ENCODE measurements at regions not wholly inside any gene's neighbourhood (a gene's known extent, or its start where the extent isn't known, plus 50 kb on each side); places are given as distances from the start of the nearest gene placed in this dataset.

DNA sequence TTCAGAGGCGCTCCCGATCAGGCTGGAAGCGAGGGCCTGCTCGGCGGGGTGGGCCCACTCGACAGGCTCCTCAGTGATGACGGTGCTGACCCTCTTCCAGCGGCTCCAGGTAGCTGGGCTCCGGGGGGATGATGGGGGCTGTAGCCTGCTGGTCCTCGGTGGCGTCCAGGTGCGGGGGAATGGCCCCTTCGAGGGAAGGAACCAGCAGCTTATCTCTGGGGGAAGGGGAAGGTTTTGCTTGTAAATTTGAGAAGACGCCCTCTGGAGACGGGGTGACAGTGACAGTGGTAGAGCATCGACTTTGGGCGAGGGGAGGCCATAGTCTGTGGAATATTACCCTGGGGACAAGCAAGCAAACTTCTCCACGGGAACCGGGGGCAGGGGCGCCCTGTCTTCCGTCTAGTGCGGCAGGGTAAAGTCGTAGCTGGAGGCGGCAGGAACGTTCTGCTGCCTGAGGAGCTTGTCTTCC lies 891.9 kb upstream of the LRRTM1 start:
- no peaks in the 10 kb centered on the region for H3K4me1 Mint-ChIP-seq (ENCODE audit: unreplicated experiment)
- no peaks in the 10 kb centered on the region for H3K36me3 Mint-ChIP-seq
- TF ChIP-seq, protein P1, sequence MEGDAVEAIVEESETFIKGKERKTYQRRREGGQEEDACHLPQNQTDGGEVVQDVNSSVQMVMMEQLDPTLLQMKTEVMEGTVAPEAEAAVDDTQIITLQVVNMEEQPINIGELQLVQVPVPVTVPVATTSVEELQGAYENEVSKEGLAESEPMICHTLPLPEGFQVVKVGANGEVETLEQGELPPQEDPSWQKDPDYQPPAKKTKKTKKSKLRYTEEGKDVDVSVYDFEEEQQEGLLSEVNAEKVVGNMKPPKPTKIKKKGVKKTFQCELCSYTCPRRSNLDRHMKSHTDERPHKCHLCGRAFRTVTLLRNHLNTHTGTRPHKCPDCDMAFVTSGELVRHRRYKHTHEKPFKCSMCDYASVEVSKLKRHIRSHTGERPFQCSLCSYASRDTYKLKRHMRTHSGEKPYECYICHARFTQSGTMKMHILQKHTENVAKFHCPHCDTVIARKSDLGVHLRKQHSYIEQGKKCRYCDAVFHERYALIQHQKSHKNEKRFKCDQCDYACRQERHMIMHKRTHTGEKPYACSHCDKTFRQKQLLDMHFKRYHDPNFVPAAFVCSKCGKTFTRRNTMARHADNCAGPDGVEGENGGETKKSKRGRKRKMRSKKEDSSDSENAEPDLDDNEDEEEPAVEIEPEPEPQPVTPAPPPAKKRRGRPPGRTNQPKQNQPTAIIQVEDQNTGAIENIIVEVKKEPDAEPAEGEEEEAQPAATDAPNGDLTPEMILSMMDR (conservative IDR thresholded peaks at IDR 0.05), result no peak
- H3K9me3 Mint-ChIP-seq, result no peaks in the 10 kb centered on the region
- no peaks in the 10 kb centered on the region for H3K27me3 Mint-ChIP-seq
- H3K27ac Mint-ChIP-seq, result no peak overlapping the region
- H3K4me3 Mint-ChIP-seq, result no peak overlapping the region
- no peak for DNase-seq (ENCODE audit: extremely low spot score, unreplicated experiment)

DNA sequence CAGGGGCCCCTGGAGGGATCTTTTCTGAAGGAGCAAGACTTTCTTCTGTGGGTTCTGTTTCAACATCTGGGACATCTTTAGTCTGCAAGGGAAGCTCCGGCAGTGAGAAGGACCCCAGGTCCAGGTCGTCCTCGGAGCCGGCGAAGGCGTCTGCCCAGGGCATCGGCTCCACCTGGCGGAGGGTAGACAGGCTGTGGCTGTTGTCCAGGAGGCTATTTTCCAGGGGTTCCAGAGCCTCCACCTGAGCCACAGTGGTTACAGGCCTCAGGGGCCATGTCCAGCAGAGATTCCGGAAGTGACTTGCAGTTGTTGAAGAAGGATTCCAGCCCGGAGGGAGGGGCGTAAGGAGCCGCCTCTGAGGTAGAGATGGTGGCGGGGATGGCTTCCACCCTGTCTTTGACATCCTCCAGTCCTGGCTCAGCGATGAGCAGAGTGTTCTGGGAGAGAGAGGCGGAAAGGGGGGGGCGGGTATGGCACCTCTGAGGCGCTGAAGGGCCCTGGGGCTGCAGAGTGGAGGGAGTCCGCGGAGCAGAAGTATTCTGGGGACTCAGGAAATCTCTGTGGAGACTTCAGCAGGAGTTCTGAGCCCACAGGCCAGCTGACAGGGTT lies 891.3 kb upstream of the LRRTM1 start:
- no peak overlapping the region for H3K27ac Mint-ChIP-seq
- no peaks in the 10 kb centered on the region for H3K36me3 Mint-ChIP-seq
- no peak for DNase-seq (ENCODE audit: extremely low spot score, unreplicated experiment)

DNA sequence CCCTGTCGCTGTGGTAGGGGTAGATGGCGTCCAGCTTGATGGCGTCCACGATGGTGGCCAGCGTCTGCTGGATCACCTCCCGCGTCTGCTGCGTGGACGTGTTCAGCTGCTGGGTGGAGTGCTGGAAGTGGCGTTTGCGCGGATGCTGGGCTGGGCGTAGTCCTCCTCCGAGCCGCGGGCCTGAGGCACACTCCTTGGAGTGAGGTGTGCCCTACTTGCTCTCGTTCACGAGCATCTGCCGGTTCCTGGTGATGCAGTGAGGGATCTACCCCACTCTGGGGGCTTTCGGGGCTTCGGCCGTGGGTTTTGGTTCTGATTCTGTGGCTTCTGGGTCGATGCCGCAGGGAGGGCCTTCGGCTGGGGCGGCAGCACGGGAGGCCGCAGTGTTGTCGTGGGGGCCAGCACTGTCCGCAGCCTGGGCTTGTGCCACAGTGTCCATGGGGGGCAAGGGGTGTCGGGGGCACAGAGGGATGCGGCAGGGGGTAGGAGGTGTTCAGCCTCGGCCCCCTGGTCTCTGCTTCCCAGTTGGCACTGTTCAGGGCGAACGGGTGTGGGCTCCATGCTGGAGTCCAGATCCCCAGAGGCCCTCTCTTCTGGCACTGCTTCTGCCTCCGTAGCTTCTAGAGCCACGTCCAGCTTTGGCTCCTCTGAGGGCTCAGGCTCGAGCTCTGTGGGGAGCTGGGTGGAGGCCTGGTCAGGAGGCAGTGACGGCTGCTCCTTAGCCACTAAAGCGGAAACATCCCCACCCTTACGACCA lies 890.6 kb upstream of the LRRTM1 start:
- H3K9me3 Mint-ChIP-seq, result peaks cover 5% of the 10 kb centered on the region
- H3K36me3 Mint-ChIP-seq, result no peaks in the 10 kb centered on the region
- H3K27me3 Mint-ChIP-seq, result no peaks in the 10 kb centered on the region
- TF ChIP-seq, protein P1 (conservative IDR thresholded peaks at IDR 0.05), result no peak
- H3K27ac Mint-ChIP-seq, result no peak overlapping the region
- no peak overlapping the region for H3K4me3 Mint-ChIP-seq
- H3K4me1 Mint-ChIP-seq (ENCODE audit: unreplicated experiment), result no peaks in the 10 kb centered on the region
- no peak for DNase-seq (ENCODE audit: extremely low spot score, unreplicated experiment)

More for the DNA sequence above, 891.3 kb upstream of the LRRTM1 start:
- H3K27me3 Mint-ChIP-seq, result no peaks in the 10 kb centered on the region
- no peaks in the 10 kb centered on the region for H3K9me3 Mint-ChIP-seq
- H3K4me3 Mint-ChIP-seq, result no peak overlapping the region
- no peaks in the 10 kb centered on the region for H3K4me1 Mint-ChIP-seq (ENCODE audit: unreplicated experiment)
- TF ChIP-seq, protein P1 (conservative IDR thresholded peaks at IDR 0.05), result no peak

DNA sequence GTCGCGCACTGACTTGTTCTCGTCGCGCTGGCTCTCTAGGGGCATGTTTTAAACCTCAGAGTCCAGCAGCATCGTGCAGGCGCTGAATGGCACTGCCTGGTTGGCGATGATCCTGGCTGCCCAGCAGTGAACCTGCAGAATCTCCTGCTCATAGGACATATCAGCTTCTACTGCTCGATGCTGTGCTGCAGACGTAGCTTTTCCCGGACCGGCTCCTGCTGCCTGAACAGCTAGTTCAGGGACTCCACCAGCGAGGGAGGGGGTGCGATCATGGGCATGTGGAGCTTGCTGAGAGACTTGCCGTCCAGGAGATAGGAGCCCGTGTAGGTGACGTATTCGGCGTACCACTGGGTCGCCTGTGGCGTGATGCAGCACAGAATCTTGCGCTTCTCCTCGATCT lies 890.0 kb upstream of the LRRTM1 start:
- TF ChIP-seq, protein P1 (conservative IDR thresholded peaks at IDR 0.05), result no peak
- Mint-ChIP-seq H3K27ac (no peak overlapping the region), H3K36me3 (no peaks in the 10 kb centered on the region), H3K9me3 (peaks cover 5% of the 10 kb centered on the region), H3K27me3 (no peaks in the 10 kb centered on the region), H3K4me3 (no peak overlapping the region), H3K4me1 (ENCODE audit: unreplicated experiment) (no peaks in the 10 kb centered on the region)
- no peak for DNase-seq (ENCODE audit: extremely low spot score, unreplicated experiment)

DNA sequence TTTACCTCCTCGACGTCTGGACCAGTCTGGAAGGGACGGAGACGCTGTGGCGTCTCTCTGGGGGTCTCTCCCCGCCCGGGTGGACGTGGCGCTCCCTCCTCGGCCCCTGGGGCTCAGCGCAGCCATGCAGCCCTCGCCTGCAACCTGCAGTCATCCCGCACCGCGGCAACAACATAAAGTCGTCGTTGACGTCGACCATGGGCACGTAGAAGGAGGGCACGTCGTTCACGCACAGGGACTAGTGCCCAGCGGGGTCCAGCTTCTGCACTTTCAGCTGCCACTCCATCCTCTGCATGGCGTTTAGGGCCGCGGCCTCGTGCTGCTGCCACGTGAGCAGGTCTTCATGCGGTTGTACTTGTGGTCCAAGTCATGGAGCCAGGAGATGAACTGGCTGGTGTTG lies 889.6 kb upstream of the LRRTM1 start:
- Mint-ChIP-seq H3K9me3 (peaks cover 5% of the 10 kb centered on the region), H3K27me3 (no peaks in the 10 kb centered on the region), H3K27ac (no peak overlapping the region), H3K36me3 (no peaks in the 10 kb centered on the region), H3K4me3 (no peak overlapping the region), H3K4me1 (ENCODE audit: unreplicated experiment) (no peaks in the 10 kb centered on the region)
- no peak for DNase-seq (ENCODE audit: extremely low spot score, unreplicated experiment)
- TF ChIP-seq, protein P1 (conservative IDR thresholded peaks at IDR 0.05), result no peak
